HCT116 (cell line): ENCODE measurements at regions not wholly inside any gene's neighbourhood (a gene's known extent, or its start where the extent isn't known, plus 50 kb on each side); places are given as distances from the start of the nearest gene placed in this dataset.

Source experiments
- ATAC-seq: fragments of 200-7000 bp; cut with Tn5 transposase; 2 replicates; pipeline ENCODE4 v1.9.1; 2020; ENCODE audit warnings: mild to moderate bottlenecking, moderate library complexity
- BruUV-seq: library from RNA; stranded (reverse); fragments of 400-500 nt; replicated peaks from 2 replicates; lab custom pipeline; 2021; lab: Mats Ljungman, UMichigan
- CTCF ChIA-PET: fragments of 300-600 bp; sonication (Branson Sonifier 250); formaldehyde crosslinking; loops from one replicate; lab custom pipeline; 2021; ENCODE audit warnings: antibody characterized with exemption; lab: Charles Lee
- POLR2A ChIA-PET: fragments of 300-600, 350-600 bp; sonication (Branson Sonifier 250); formaldehyde crosslinking; loops from one replicate; lab custom pipeline; 2021; ENCODE audit warnings: antibody characterized with exemption; lab: Charles Lee
- RAD21 ChIA-PET, 2 experiments: fragments of 300-600 bp; sonication (Branson Sonifier 250); formaldehyde crosslinking; loops; one replicate each; lab custom pipeline; 2023; ENCODE audit warnings: low total read pairs in 2 of 2; ENCODE audit not compliant: uncharacterized antibody in 2 of 2, unreplicated experiment in 2 of 2, low non-redundant PET in 1 of 2; lab: Charles Lee
- DNase-seq: peaks from one replicate; pipeline ENCODE4 v3.0.0-alpha.2; 2010; ENCODE audit warnings: low read depth, low spot score
- H2AFZ ChIP-seq: fragments of 200-600 bp; shearing (Covaris generic), sonication (generic); 2 replicates; pipeline ENCODE4 v1.6.1; 2017; ENCODE audit warnings: low read depth, mixed run types, mixed read lengths, antibody characterized with exemption, low read length; ENCODE audit not compliant: poor library complexity, severe bottlenecking
- H3K27ac ChIP-seq: 2 replicates; pipeline ENCODE4 v1.5.1; 2012; ENCODE audit warnings: low read depth, low read length
- H3K27me3 ChIP-seq: fragments of 200-600 bp; sonication (generic); 2 replicates; pipeline ENCODE4 v1.6.1; 2016; ENCODE audit warnings: mixed run types, low read length, mixed read lengths; ENCODE audit not compliant: insufficient read depth
- H3K36me3 ChIP-seq, 2 experiments: fragments of 200-500 bp in 1 of 2; fragments of 200-600 bp in 1 of 2; sonication (Bioruptor generic) in 1 of 2; sonication (generic) in 1 of 2; 2 replicates each; pipeline versions ENCODE4 v1.5.1 to v1.6.1; 2014 to 2016; ENCODE audit warnings: low read length in 2 of 2, inconsistent platforms in 1 of 2, mixed read lengths in 1 of 2, mixed run types in 1 of 2; ENCODE audit not compliant: insufficient read depth in 2 of 2, control insufficient read depth in 1 of 2
- H3K4me1 ChIP-seq, 2 experiments: fragments of 200-600 bp in 1 of 2; sonication (generic) in 1 of 2; 2 replicates each; pipeline versions ENCODE4 v1.5.1 to v1.6.1; 2012 to 2017; ENCODE audit warnings: low read length in 2 of 2, inconsistent platforms in 1 of 2, mild to moderate bottlenecking in 1 of 2, mixed read lengths in 1 of 2, mixed run types in 1 of 2, moderate library complexity in 1 of 2; ENCODE audit not compliant: insufficient read depth in 2 of 2, control insufficient read depth in 1 of 2
- H3K4me2 ChIP-seq: fragments of 200-600 bp; sonication (generic); 2 replicates; pipeline ENCODE4 v1.6.1; 2017; ENCODE audit warnings: mixed run types, low read length, mixed read lengths
- H3K4me3 ChIP-seq, 2 experiments: fragments of 200-600 bp in 1 of 2; sonication (generic) in 1 of 2; replicated peaks in 1 of 2; 2 replicates each; pipeline ENCODE4 v1.5.1; 2011 to 2016; ENCODE audit warnings: low read length in 2 of 2, control low read depth in 1 of 2, low read depth in 1 of 2, mild to moderate bottlenecking in 1 of 2, mixed read lengths in 1 of 2, mixed run types in 1 of 2
- H3K79me2 ChIP-seq: fragments of 200-600 bp; sonication (generic); 2 replicates; pipeline ENCODE4 v1.6.1; 2017; ENCODE audit warnings: mild to moderate bottlenecking, mixed run types, low read length, moderate library complexity, mixed read lengths; ENCODE audit not compliant: insufficient read depth
- H3K9ac ChIP-seq: fragments of 200-600 bp; sonication (generic); 2 replicates; pipeline ENCODE4 v1.6.1; 2016; ENCODE audit warnings: low read length, mixed read lengths
- H3K9me2 ChIP-seq: fragments of 200-600 bp; sonication (generic), shearing (Covaris generic); 2 replicates; pipeline ENCODE4 v1.6.1; 2017; ENCODE audit warnings: mixed run types, mild to moderate bottlenecking, moderate library complexity; ENCODE audit not compliant: insufficient read depth
- H3K9me3 ChIP-seq, 2 experiments: fragments of 200-500 bp in 1 of 2; fragments of 200-600 bp in 1 of 2; sonication (Bioruptor generic) in 1 of 2; sonication (generic) in 1 of 2; 2 replicates each; pipeline ENCODE4 v1.6.1; 2014 to 2017; ENCODE audit warnings: low read length in 2 of 2, mixed read lengths in 2 of 2, inconsistent platforms in 1 of 2, low read depth in 1 of 2, mild to moderate bottlenecking in 1 of 2, mixed run types in 1 of 2, moderate library complexity in 1 of 2; ENCODE audit not compliant: control insufficient read depth in 1 of 2, insufficient read depth in 1 of 2
- H4K20me1 ChIP-seq: fragments of 200-600 bp; sonication (generic), shearing (Covaris generic); 2 replicates; pipeline ENCODE4 v1.6.1; 2017; ENCODE audit warnings: mixed run types, mild to moderate bottlenecking, moderate library complexity; ENCODE audit not compliant: insufficient read depth
- ATF3 ChIP-seq: IDR thresholded peaks from 2 replicates; pipeline ENCODE4 v1.6.1; 2012
- CBX3 ChIP-seq: IDR thresholded peaks from 2 replicates; pipeline ENCODE4 v1.6.1; 2012; ENCODE audit warnings: low read depth
- CEBPB ChIP-seq: IDR thresholded peaks from 2 replicates; pipeline ENCODE4 v1.6.1; 2012; ENCODE audit warnings: low read depth
- EGR1 ChIP-seq: IDR thresholded peaks from 2 replicates; pipeline ENCODE4 v1.6.1; 2012; ENCODE audit warnings: low read depth
- ELF1 ChIP-seq: IDR thresholded peaks from 2 replicates; pipeline ENCODE4 v1.6.1; 2012; ENCODE audit warnings: low read depth, borderline replicate concordance
- EZH2phosphoT487 ChIP-seq: fragments of 200-600 bp; IDR thresholded peaks from 2 replicates; pipeline ENCODE4 v1.6.1; 2018; ENCODE audit warnings: antibody characterized with exemption, borderline replicate concordance
- FOSL1 ChIP-seq: IDR thresholded peaks from 2 replicates; pipeline ENCODE4 v1.6.1; 2012; ENCODE audit warnings: low read depth
- JUND ChIP-seq: IDR thresholded peaks from 2 replicates; pipeline ENCODE4 v1.6.1; 2012
- POLR2A ChIP-seq: IDR thresholded peaks from 2 replicates; pipeline ENCODE4 v1.7.0; 2011; ENCODE audit warnings: borderline replicate concordance; ENCODE audit not compliant: insufficient read depth, insufficient read length; ENCODE audit errors: extremely low read depth
- RAD21 ChIP-seq: IDR thresholded peaks from 2 replicates; pipeline ENCODE4 v1.6.1; 2012; ENCODE audit warnings: low read depth, mild to moderate bottlenecking
- REST ChIP-seq: IDR thresholded peaks from 2 replicates; pipeline ENCODE4 v1.6.1; 2012; ENCODE audit warnings: low read depth
- SP1 ChIP-seq: IDR thresholded peaks from 2 replicates; pipeline ENCODE4 v1.6.1; 2012; ENCODE audit warnings: low read depth
- SRF ChIP-seq: IDR thresholded peaks from 2 replicates; pipeline ENCODE4 v1.6.1; 2012; ENCODE audit warnings: low read depth
- TCF7L2 ChIP-seq: IDR thresholded peaks from 2 replicates; pipeline ENCODE4 v1.7.0; 2011; ENCODE audit warnings: borderline replicate concordance, inconsistent platforms; ENCODE audit not compliant: insufficient read depth, insufficient read length; ENCODE audit errors: extremely low read depth
- YY1 ChIP-seq: IDR thresholded peaks from 2 replicates; pipeline ENCODE4 v1.6.1; 2011; ENCODE audit warnings: low read length, low read depth, moderate library complexity, mild to moderate bottlenecking; ENCODE audit not compliant: insufficient replicate concordance; ENCODE audit errors: extremely low read depth
- intact Hi-C: fragments of 100-400 bp; cut with micrococcal nuclease; formaldehyde crosslinking; loops from 2 replicates; pipeline ENCODE4 v1.10.0; 2022
- TF ChIP-seq, protein P1 (sequence below), 3 experiments: fragments of 200-600 bp in 1 of 3; sonication (generic) in 1 of 3; IDR thresholded peaks in 2 of 3; conservative IDR thresholded peaks in 1 of 3; 2 replicates each; pipeline ENCODE4 v1.5.1; 2012 to 2017; ENCODE audit warnings: low read depth in 2 of 3, low read length in 2 of 3, antibody characterized with exemption in 1 of 3, borderline replicate concordance in 1 of 3, control low read depth in 1 of 3, mild to moderate bottlenecking in 1 of 3, mixed read lengths in 1 of 3, mixed run types in 1 of 3, moderate library complexity in 1 of 3; ENCODE audit not compliant: insufficient read depth in 1 of 3

- Histone ChIP-seq H3K9me2 (no peaks in the 10 kb centered on the region), H3K4me1 (no peaks in the 10 kb centered on the region), H3K4me2 (no peak overlapping the region), H3K27me3 (no peaks in the 10 kb centered on the region), H3K4me3 (no peak overlapping the region), H3K27ac (no peak overlapping the region), H3K9ac (no peak overlapping the region), H3K9me3 (peaks cover 4 to 20% of the 10 kb centered on the region in 2 experiments; a peak in 2 of 4 replicates), H2AFZ (no peak overlapping the region), H3K36me3 (no peaks in the 10 kb centered on the region), H4K20me1 (no peaks in the 10 kb centered on the region), H3K79me2 (no peaks in the 10 kb centered on the region)
- ChIA-PET RAD21 (no interaction called here), POLR2A (no interaction called here), CTCF (no interaction called here)
- ATAC-seq: no peak
- TF ChIP-seq TCF7L2: no peak
- no peak for TF ChIP-seq FOSL1
- TF ChIP-seq POLR2A: no peak
- no peak for TF ChIP-seq CEBPB
- TF ChIP-seq SP1: no peak
- intact Hi-C loops: no loop called here
- no peak for DNase-seq
- BruUV-seq: no TSS peak
These were observed 517.0 kb downstream of the BTBD3 start for GRCh38 chr20:12434672-12435071.

DNA sequence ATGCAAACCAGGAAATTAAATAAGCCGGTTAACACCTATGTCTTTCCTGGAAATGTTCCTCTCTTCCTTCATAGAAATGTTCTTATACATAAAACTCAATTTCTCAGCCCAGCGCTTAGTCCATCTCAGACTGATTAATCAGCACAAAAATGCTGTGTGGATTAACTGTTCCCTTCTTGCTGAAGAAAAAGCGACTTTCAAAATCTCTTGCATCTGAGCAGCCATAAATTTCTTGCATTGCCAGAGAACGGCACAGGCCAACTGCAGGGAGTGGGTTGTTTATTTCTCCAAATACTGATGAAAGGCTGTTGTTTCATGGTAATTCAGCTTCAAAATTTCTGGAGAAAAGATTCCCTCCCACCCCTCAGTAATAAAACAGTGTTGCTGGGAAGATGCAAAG lies 517.6 kb downstream of the BTBD3 start:
- H3K9me2 ChIP-seq: no peaks in the 10 kb centered on the region
- intact Hi-C loops: no loop called here
- no peak overlapping the region for H2AFZ ChIP-seq
- H3K9ac ChIP-seq: no peak overlapping the region
- no peak for TF ChIP-seq FOSL1
- TF ChIP-seq EZH2phosphoT487: no peak
- TF ChIP-seq CBX3: no peak
- TF ChIP-seq CEBPB: no peak
- no peak for TF ChIP-seq EGR1
- no peak for TF ChIP-seq JUND
- no peak for TF ChIP-seq RAD21
- no peak for TF ChIP-seq ELF1
- no peak for TF ChIP-seq REST
- no peak for TF ChIP-seq SRF
- TF ChIP-seq ATF3: no peak
- TF ChIP-seq YY1: no peak
- TF ChIP-seq, protein P1, sequence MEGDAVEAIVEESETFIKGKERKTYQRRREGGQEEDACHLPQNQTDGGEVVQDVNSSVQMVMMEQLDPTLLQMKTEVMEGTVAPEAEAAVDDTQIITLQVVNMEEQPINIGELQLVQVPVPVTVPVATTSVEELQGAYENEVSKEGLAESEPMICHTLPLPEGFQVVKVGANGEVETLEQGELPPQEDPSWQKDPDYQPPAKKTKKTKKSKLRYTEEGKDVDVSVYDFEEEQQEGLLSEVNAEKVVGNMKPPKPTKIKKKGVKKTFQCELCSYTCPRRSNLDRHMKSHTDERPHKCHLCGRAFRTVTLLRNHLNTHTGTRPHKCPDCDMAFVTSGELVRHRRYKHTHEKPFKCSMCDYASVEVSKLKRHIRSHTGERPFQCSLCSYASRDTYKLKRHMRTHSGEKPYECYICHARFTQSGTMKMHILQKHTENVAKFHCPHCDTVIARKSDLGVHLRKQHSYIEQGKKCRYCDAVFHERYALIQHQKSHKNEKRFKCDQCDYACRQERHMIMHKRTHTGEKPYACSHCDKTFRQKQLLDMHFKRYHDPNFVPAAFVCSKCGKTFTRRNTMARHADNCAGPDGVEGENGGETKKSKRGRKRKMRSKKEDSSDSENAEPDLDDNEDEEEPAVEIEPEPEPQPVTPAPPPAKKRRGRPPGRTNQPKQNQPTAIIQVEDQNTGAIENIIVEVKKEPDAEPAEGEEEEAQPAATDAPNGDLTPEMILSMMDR (IDR thresholded peaks at IDR 0.05 in 2 of 3, conservative IDR thresholded peaks at IDR 0.05 in 1 of 3; ENCODE audit: borderline replicate concordance in 1 of 3, insufficient read depth in 1 of 3, low read depth in 2 of 3, low read length in 2 of 3): no peak
- no peak overlapping the region for H3K4me3 ChIP-seq
- DNase-seq (no peak), ATAC-seq (no peak)
- peaks cover 4 to 20% of the 10 kb centered on the region in 2 experiments; a peak in 2 of 4 replicates for H3K9me3 ChIP-seq
- H3K27me3 ChIP-seq: no peaks in the 10 kb centered on the region
- H3K27ac ChIP-seq: no peak overlapping the region
- no peaks in the 10 kb centered on the region for H3K79me2 ChIP-seq
- H4K20me1 ChIP-seq: no peaks in the 10 kb centered on the region
- H3K4me1 ChIP-seq: no peaks in the 10 kb centered on the region
- ChIA-PET RAD21 (no interaction called here), POLR2A (no interaction called here), CTCF (no interaction called here)
- no peaks in the 10 kb centered on the region for H3K36me3 ChIP-seq
- BruUV-seq: no TSS peak
- H3K4me2 ChIP-seq: no peak overlapping the region
